IMR-90 (cell line): ENCODE measurements at regions not wholly inside any gene's neighbourhood (a gene's known extent, or its start where the extent isn't known, plus 50 kb on each side); places are given as distances from the start of the nearest gene placed in this dataset.

Source experiments
- ATAC-seq: fragments of 200-7000 bp; cut with Tn5 transposase; 2 replicates; pipeline ENCODE4 v1.9.1; 2020; ENCODE audit warnings: low read depth, mild to moderate bottlenecking, moderate library complexity
- BruUV-seq: library from RNA; stranded (reverse); fragments of 400-500 nt; replicated peaks from 2 replicates; lab custom pipeline; 2021; lab: Mats Ljungman, UMichigan
- CTCF ChIA-PET: fragments of 300-600 bp; formaldehyde crosslinking; extraction: SDS; loops from one replicate; lab custom pipeline; 2021; ENCODE audit warnings: antibody characterized with exemption; lab: Yijun Ruan, JAX
- POLR2A ChIA-PET: fragments of 300-600 bp; sonication (Branson Sonifier 250); formaldehyde crosslinking; loops from one replicate; lab custom pipeline; 2022; ENCODE audit warnings: antibody characterized with exemption; ENCODE audit not compliant: unreplicated experiment; lab: Charles Lee
- DNase-seq: peaks from one replicate; pipeline ENCODE4 v3.0.0; 2013
- H2AFZ ChIP-seq: replicated peaks from 2 replicates; pipeline ENCODE3; 2013; ENCODE audit warnings: low read length, mild to moderate bottlenecking; ENCODE audit not compliant: poor library complexity
- H2AK5ac ChIP-seq: 2 replicates; pipeline ENCODE4 v1.6.1; 2013; ENCODE audit warnings: low read depth, low read length, inconsistent platforms
- H2AK9ac ChIP-seq: replicated peaks from 2 replicates; pipeline ENCODE3; 2013; ENCODE audit warnings: mild to moderate bottlenecking, low read depth, low read length, moderate library complexity; ENCODE audit not compliant: poor library complexity
- H2BK120ac ChIP-seq: 2 replicates; pipeline ENCODE4 v1.6.1; 2013; ENCODE audit warnings: low read depth, low read length, inconsistent platforms
- H2BK15ac ChIP-seq: 3 replicates; pipeline ENCODE4 v1.6.1; 2013; ENCODE audit warnings: low read depth, low read length, inconsistent platforms
- H2BK20ac ChIP-seq: 2 replicates; pipeline ENCODE4 v1.6.1; 2013; ENCODE audit warnings: low read depth, mild to moderate bottlenecking, inconsistent platforms, low read length, moderate library complexity
- H2BK5ac ChIP-seq: 2 replicates; pipeline ENCODE4 v1.6.1; 2013; ENCODE audit warnings: mild to moderate bottlenecking, low read depth, low read length, inconsistent platforms; ENCODE audit not compliant: poor library complexity, severe bottlenecking
- H3K14ac ChIP-seq: replicated peaks from 2 replicates; pipeline ENCODE4 v1.6.1; 2013; ENCODE audit warnings: low read depth, low read length, inconsistent platforms
- H3K18ac ChIP-seq: 2 replicates; pipeline ENCODE4 v1.6.1; 2013; ENCODE audit warnings: low read depth, low read length, control low read depth
- H3K23ac ChIP-seq: 2 replicates; pipeline ENCODE4 v1.6.1; 2013; ENCODE audit warnings: low read depth, low read length, inconsistent platforms
- H3K27ac ChIP-seq: 2 replicates; pipeline ENCODE4 v1.5.1; 2013; ENCODE audit warnings: mild to moderate bottlenecking, control low read depth, low read length; ENCODE audit not compliant: insufficient read depth
- H3K27me3 ChIP-seq: 2 replicates; pipeline ENCODE4 v1.6.1; 2013; ENCODE audit warnings: low read length; ENCODE audit not compliant: control insufficient read depth, insufficient read depth
- H3K36me3 ChIP-seq: 2 replicates; pipeline ENCODE4 v1.6.1; 2013; ENCODE audit warnings: low read length, mixed read lengths; ENCODE audit not compliant: control insufficient read depth, insufficient read depth
- H3K4ac ChIP-seq: 2 replicates; pipeline ENCODE4 v1.6.1; 2013; ENCODE audit warnings: low read depth, low read length, inconsistent platforms
- H3K4me1 ChIP-seq: 2 replicates; pipeline ENCODE4 v1.6.1; 2013; ENCODE audit warnings: low read length, mixed read lengths; ENCODE audit not compliant: control insufficient read depth, insufficient read depth
- H3K4me2 ChIP-seq: 2 replicates; pipeline ENCODE4 v1.6.1; 2013; ENCODE audit warnings: low read depth, mild to moderate bottlenecking, control low read depth, low read length, moderate library complexity
- H3K4me3 ChIP-seq: 2 replicates; pipeline ENCODE4 v1.5.1; 2013; ENCODE audit warnings: low read depth, mild to moderate bottlenecking, control low read depth, low read length, moderate library complexity; ENCODE audit not compliant: insufficient read depth
- H3K56ac ChIP-seq: 2 replicates; pipeline ENCODE4 v1.6.1; 2013; ENCODE audit warnings: low read length, inconsistent platforms; ENCODE audit not compliant: insufficient read depth; ENCODE audit errors: extremely low read depth
- H3K79me1 ChIP-seq, 2 experiments: 2 replicates each; pipeline ENCODE4 v1.6.1; 2013; ENCODE audit warnings: low read length in 2 of 2, inconsistent platforms in 1 of 2, low read depth in 1 of 2
- H3K9ac ChIP-seq: 2 replicates; pipeline ENCODE4 v1.6.1; 2013; ENCODE audit warnings: low read depth, low read length, control low read depth
- H3K9me1 ChIP-seq: 2 replicates; pipeline ENCODE4 v1.6.1; 2013; ENCODE audit warnings: low read length, inconsistent platforms; ENCODE audit not compliant: insufficient read depth
- H3K9me3 ChIP-seq: 2 replicates; pipeline ENCODE4 v1.6.1; 2013; ENCODE audit warnings: low read length; ENCODE audit not compliant: control insufficient read depth, insufficient read depth
- H4K20me1 ChIP-seq: 2 replicates; pipeline ENCODE4 v1.6.1; 2013; ENCODE audit warnings: low read length, inconsistent platforms; ENCODE audit not compliant: insufficient read depth
- H4K5ac ChIP-seq: 2 replicates; pipeline ENCODE4 v1.6.1; 2013; ENCODE audit warnings: mild to moderate bottlenecking, low read depth, low read length, control low read depth
- H4K8ac ChIP-seq, 2 experiments: 2 replicates each; pipeline ENCODE4 v1.6.1; 2013; ENCODE audit warnings: low read depth in 2 of 2, low read length in 2 of 2, control low read depth in 1 of 2, inconsistent platforms in 1 of 2
- H4K91ac ChIP-seq: 2 replicates; pipeline ENCODE4 v1.6.1; 2013; ENCODE audit warnings: low read depth, low read length, inconsistent platforms; ENCODE audit not compliant: insufficient read depth
- BHLHE40 ChIP-seq: fragments of 150-350 bp; IDR thresholded peaks from 2 replicates; pipeline ENCODE4 v1.6.1; 2016; ENCODE audit warnings: mild to moderate bottlenecking, low read depth, low read length
- CEBPB ChIP-seq: IDR thresholded peaks from 2 replicates; pipeline ENCODE4 v1.6.1; 2012; ENCODE audit warnings: low read depth, low read length, improper control_type of control experiment
- CHD1 ChIP-seq: IDR thresholded peaks from 2 replicates; pipeline ENCODE4 v1.6.1; 2012; ENCODE audit warnings: low read depth, low read length, improper control_type of control experiment
- CTCF ChIP-seq: conservative IDR thresholded peaks from 2 replicates; pipeline ENCODE4 v1.5.1; 2012; ENCODE audit warnings: mild to moderate bottlenecking, low read depth, low read length, improper control_type of control experiment
- ELK1 ChIP-seq: fragments of 150-350 bp; IDR thresholded peaks from 2 replicates; pipeline ENCODE4 v1.6.1; 2016; ENCODE audit warnings: low read depth, mild to moderate bottlenecking, low read length, moderate library complexity, borderline replicate concordance
- FOS ChIP-seq: fragments of 150-350 bp; IDR thresholded peaks from 2 replicates; pipeline ENCODE4 v1.6.1; 2016; ENCODE audit warnings: low read depth, low read length
- MAFK ChIP-seq: IDR thresholded peaks from 2 replicates; pipeline ENCODE4 v1.6.1; 2012; ENCODE audit warnings: low read depth, low read length, improper control_type of control experiment
- MAZ ChIP-seq: IDR thresholded peaks from 2 replicates; pipeline ENCODE4 v1.6.1; 2012; ENCODE audit warnings: low read depth, mild to moderate bottlenecking, low read length, improper control_type of control experiment, moderate library complexity, borderline replicate concordance
- MXI1 ChIP-seq: IDR thresholded peaks from 2 replicates; pipeline ENCODE4 v1.6.1; 2012; ENCODE audit warnings: low read depth, mild to moderate bottlenecking, low read length, moderate library complexity, borderline replicate concordance
- NFE2L2 ChIP-seq: fragments of 150-350 bp; IDR thresholded peaks from 2 replicates; pipeline ENCODE4 v1.6.1; 2016; ENCODE audit warnings: low read depth, mild to moderate bottlenecking, low read length
- POLR2A ChIP-seq: IDR thresholded peaks from 2 replicates; pipeline ENCODE4 v1.6.1; 2012; ENCODE audit warnings: mild to moderate bottlenecking, low read depth, low read length
- RAD21 ChIP-seq: IDR thresholded peaks from 2 replicates; pipeline ENCODE4 v1.6.1; 2012; ENCODE audit warnings: low read length, improper control_type of control experiment
- RCOR1 ChIP-seq: IDR thresholded peaks from 2 replicates; pipeline ENCODE4 v1.6.1; 2012; ENCODE audit warnings: mild to moderate bottlenecking, low read length, improper control_type of control experiment; ENCODE audit not compliant: insufficient replicate concordance
- RFX5 ChIP-seq: IDR thresholded peaks from 2 replicates; pipeline ENCODE4 v1.8.0; 2012; ENCODE audit warnings: low read depth, mild to moderate bottlenecking, low read length, moderate library complexity
- SMC3 ChIP-seq: fragments of 150-350 bp; IDR thresholded peaks from 2 replicates; pipeline ENCODE4 v1.6.1; 2016; ENCODE audit warnings: low read depth, mild to moderate bottlenecking, antibody characterized with exemption, low read length, moderate library complexity
- USF2 ChIP-seq: fragments of 150-350 bp; IDR thresholded peaks from 2 replicates; pipeline ENCODE4 v1.6.1; 2017; ENCODE audit warnings: mild to moderate bottlenecking, antibody characterized with exemption, low read length, low read depth
- WGBS, 2 experiments: methylation state at CpG; one replicate each; pipeline versions ENCODE4 v1.1.5 to v1.1.7; 2013; ENCODE audit warnings: missing lambda C conversion rate in 2 of 2; ENCODE audit not compliant: insufficient read length in 1 of 2; ENCODE audit errors: extremely low coverage in 2 of 2; 5-methylcytosine and 5-hydroxymethylcytosine counted together
- dilution Hi-C: fragments of 300-500 bp; cut with HindIII; formaldehyde crosslinking; loops from one replicate; pipeline ENCODE4 v1.14.3; 2018; ENCODE audit warnings: low sequenced_read_pairs; ENCODE audit not compliant: unreplicated experiment
- in situ Hi-C: fragments of 300-500 bp; cut with MboI; formaldehyde crosslinking; loops from 3 replicates; pipeline ENCODE4 v1.14.3; 2019; ENCODE audit warnings: low sequenced_read_pairs, inconsistent platforms, mixed read lengths
- intact Hi-C: fragments of 100-400 bp; cut with micrococcal nuclease; formaldehyde crosslinking; loops from 2 replicates; pipeline ENCODE4 v1.10.0; 2022

DNA sequence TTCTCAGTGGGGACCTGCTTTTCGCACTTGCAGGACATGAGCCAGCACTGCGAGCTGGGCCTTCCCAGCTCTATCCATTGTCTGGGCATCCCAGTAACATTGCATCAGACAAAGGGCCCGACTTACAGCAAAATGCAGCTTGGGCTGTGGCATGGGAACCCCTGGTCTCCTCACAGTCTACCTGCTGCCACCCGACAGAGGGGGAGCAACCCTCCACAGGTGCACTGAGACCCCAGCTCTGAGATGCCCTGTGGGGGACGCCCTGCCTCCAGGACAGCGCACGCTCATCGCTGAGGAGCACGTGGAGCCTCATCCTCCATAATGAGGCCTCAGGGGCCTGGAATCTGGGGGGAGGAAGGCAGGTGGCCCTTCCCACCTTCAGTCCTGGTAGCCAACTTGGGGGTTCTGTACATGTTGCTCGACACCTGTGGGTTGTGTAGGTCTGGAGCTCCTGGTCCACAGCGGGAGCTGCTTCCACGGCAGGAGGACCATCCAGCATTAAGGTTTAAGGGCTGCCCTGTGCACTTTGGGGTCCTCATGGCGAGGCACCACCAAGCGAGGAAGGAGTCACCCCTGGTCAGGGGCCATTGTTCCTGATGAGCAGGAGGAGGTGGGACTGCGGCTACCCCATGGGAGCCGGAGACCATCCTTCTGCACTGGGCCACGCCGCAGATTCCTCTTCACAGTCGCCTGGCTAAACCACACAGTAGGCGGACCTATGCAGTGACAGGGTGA, 376.5 kb upstream of the IRX1 start:
- Histone ChIP-seq H4K8ac (no peak overlapping the region), H3K4me3 (no peak overlapping the region), H3K4ac (no peak overlapping the region), H3K27ac (no peak overlapping the region), H2BK20ac (no peak overlapping the region), H2BK15ac (no peak overlapping the region), H3K9ac (no peak overlapping the region), H3K36me3 (no peaks in the 10 kb centered on the region), H2BK5ac (no peak overlapping the region), H3K14ac (no peak overlapping the region), H3K56ac (no peak overlapping the region), H2AK9ac (no peak overlapping the region), H3K4me1 (no peaks in the 10 kb centered on the region), H2BK120ac (no peak overlapping the region), H4K91ac (no peak overlapping the region), H3K9me1 (no peaks in the 10 kb centered on the region), H3K9me3 (peaks cover 50% of the 10 kb centered on the region), H3K27me3 (no peaks in the 10 kb centered on the region), H3K23ac (no peak overlapping the region), H2AFZ (no peak overlapping the region), H3K18ac (no peak overlapping the region), H2AK5ac (no peak overlapping the region), H3K4me2 (no peak overlapping the region), H3K79me1 (no peaks in the 10 kb centered on the region), H4K20me1 (no peaks in the 10 kb centered on the region), H4K5ac (no peak overlapping the region)
- dilution Hi-C loops, result no loop called here
- TF ChIP-seq RCOR1 (no peak), SMC3 (no peak), BHLHE40 (no peak), FOS (no peak), RAD21 (no peak), USF2 (no peak), RFX5 (no peak), CHD1 (no peak), NFE2L2 (no peak), POLR2A (no peak), CTCF (no peak), CEBPB (no peak), MAZ (no peak), MAFK (no peak), ELK1 (no peak), MXI1 (no peak)
- intact Hi-C loops, result no loop called here
- in situ Hi-C loops, result no loop called here
- 54% methylated on average over 2 of the region's 20 CpGs; no CpG with 5 or more reads in 1 of the 2 experiments for WGBS, 2 experiments
- ChIA-PET POLR2A (no interaction called here), CTCF (no interaction called here)
- no peak for ATAC-seq
- no peak for DNase-seq
- BruUV-seq, result no TSS peak
